NCI-H2196 treated with DMSO at 0.1 percent for 48 hours (cell line): ENCODE measurements at regions not wholly inside any gene's neighbourhood (a gene's known extent, or its start where the extent isn't known, plus 50 kb on each side); places are given as distances from the start of the nearest gene placed in this dataset.
"Not testable (repeated sequence)": the region's sequence is repeated elsewhere in the genome, so short reads cannot be mapped to it uniquely, and the experiment has no call there.

Experiments used
- DNase-seq: peaks from one replicate; lab custom pipeline; 2025; ENCODE audit not compliant: unreplicated experiment; lab: John Stamatoyannopoulos, UW

DNA sequence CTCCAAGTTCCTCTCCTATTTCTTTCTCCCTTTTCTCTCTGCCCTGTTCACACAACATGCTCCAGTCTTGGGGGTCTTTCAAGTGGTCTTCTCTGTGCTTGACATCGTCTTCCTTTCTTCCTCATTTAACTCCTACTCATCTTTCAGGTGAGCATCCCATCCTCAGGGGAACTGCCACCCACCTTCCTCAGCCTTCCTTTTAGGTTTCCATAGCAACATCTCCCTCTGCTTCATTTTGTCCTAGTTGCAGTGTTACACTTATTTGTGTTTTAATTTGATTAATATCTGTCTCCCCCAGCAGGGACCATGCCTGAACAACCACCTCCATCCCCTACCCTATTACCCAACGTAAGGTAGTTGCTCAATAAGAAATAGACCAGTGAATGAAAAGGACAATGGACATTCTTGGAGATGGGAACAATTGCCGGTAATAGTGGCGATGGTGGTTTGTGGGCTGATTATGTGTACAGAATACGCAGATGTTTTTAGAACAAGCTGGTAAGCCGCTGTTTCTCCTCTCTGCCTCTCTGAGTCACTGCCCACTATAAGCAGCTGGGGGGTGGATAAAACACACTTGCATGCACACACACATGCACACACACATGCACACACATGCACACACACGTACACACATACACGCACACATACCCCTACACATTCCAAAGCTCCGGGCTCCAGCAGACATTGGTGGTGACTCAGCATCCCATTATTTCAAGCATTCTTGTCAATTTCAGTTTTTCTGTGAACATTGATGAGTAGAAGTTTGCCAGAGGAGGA, 251.6 kb downstream of the GATA3 start:
- no peak for DNase-seq

DNA sequence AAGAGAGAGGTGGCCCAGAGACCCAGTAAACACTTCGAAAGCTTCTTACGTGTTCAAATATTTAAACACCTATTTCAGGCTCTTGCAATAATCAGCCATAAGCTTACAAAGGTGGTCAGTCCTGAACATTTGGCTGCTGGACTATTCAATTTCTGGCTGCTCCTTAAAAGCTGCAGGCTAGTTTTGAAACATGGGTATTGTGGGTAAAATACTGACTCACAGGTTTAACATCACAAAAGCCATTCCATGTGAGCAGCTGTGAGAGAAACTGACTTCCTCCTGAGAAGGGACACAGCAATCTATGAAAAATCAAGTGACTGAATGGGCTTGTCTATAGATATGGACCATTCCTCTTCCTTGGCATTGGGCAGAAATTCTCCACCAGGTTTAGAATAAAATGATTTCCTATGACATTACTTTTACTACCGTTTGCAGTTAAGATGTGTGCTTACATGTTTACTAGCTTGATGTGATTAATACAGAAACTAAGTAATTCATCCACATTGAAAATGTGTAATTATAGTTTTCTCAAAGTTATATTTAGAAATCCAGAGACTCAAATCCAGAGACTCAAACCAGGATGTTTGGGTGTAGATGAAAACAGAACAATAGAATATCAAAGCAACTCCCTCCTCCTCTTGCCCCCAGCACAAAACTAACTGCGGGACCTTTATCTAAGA, 252.3 kb downstream of the GATA3 start:
- DNase-seq: no peak

DNA sequence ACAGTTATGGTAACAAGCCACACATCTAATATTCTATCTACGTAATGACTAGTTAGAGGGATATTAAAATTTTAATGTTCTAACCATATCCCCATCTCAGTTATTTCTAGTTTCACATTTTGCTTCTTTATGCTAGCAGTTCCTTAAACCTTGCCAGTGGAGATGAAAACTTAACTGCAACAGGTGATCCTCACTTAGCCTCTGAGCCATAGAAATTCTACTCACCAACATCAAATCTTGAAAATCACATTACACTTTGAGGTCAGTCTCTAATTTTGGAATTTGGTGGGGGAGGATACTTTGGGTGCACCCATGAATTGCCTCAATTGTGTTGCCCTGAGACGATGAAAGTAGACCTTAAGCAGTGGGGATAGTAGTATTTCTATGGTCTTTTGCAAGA, 256.4 kb downstream of the GATA3 start:
- no peak for DNase-seq

DNA sequence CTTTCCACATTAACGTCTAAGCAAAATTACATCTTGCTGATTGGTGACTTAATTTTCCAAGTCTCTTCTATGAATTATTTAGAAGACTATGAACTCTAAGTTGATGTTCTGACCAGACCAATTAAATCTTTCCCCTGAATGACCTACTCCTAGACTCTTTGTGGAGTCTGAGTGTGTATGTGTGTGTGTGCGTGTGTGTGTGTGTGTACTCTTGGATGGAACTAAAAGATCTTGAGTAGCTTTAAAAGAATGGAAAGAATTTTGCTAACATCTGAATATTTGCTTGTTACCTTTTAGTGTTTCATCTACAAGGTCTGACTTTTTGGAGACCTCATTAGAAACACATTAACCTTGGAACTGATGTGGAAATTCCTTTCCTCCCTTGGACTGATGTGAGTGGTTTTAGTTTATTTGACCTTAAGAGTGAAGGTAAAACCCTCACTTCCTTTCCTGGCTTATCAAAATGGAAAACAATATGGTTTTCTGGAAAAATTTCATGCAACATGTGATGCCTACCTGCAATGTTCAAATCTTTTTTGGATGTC, 257.1 kb downstream of the GATA3 start:
- no peak for DNase-seq

DNA sequence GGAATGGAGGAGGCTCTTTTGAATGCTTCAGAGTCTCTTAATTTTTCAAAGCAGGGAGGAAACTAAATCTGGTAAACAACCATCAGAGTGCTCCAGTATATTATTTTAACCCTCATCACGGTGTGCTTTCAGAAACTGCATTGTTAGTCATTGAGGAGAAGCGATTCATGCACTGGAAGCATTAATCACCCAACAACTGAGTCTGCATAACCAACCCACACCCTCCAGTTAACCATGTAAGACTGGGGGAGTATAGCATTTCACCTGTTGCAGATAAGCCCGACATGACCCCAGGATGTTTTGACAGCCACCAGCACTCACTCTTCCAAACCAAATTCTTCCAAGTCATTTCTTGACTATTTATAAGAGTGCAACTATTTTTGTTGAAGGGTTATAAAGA, 257.6 kb downstream of the GATA3 start:
- no peak for DNase-seq

- DNase-seq: no peak
Observed at GRCh38 chr10:8312781-8313180, 258.3 kb downstream of the GATA3 start.

GRCh38 chr10:8314486-8314885, 260.0 kb downstream of the GATA3 start:
- DNase-seq: no peak

DNA sequence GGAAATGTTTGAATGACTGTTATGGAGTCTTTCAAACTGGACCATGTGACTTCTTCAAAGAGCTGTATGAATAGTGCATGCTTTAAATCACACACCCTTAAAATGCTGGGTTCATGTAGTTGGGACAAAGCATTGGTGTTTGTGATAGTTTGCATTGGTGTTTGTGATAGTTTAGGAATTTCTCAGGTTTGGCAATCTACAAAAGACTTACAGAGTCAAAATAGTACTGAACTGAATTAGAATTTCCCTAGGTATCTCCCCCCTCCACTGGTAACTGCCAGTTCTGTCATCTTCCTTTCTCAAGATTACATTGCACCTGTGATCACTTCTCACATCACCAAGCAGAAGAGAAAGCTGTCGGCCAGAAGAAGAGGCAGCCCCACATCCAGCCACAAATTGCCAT, 261.1 kb downstream of the GATA3 start:
- no peak for DNase-seq

GRCh38 chr10:8316284-8316683, 261.8 kb downstream of the GATA3 start:
- DNase-seq: no peak

GRCh38 chr10:8318429-8318828, 263.9 kb downstream of the GATA3 start:
- not testable (repeated sequence) for DNase-seq

GRCh38 chr10:8318956-8319355, 264.5 kb downstream of the GATA3 start:
- DNase-seq: no peak

GRCh38 chr10:8319704-8320103, 265.2 kb downstream of the GATA3 start:
- DNase-seq: no peak

- peak; percentile 21 for DNase-seq
Observed at GRCh38 chr10:8321990-8322389, 267.5 kb downstream of the GATA3 start.

GRCh38 chr10:8323428-8324054, 269.1 kb downstream of the GATA3 start:
- DNase-seq: no peak

GRCh38 chr10:8325024-8325980, 270.8 kb downstream of the GATA3 start:
- DNase-seq: no peak

DNA sequence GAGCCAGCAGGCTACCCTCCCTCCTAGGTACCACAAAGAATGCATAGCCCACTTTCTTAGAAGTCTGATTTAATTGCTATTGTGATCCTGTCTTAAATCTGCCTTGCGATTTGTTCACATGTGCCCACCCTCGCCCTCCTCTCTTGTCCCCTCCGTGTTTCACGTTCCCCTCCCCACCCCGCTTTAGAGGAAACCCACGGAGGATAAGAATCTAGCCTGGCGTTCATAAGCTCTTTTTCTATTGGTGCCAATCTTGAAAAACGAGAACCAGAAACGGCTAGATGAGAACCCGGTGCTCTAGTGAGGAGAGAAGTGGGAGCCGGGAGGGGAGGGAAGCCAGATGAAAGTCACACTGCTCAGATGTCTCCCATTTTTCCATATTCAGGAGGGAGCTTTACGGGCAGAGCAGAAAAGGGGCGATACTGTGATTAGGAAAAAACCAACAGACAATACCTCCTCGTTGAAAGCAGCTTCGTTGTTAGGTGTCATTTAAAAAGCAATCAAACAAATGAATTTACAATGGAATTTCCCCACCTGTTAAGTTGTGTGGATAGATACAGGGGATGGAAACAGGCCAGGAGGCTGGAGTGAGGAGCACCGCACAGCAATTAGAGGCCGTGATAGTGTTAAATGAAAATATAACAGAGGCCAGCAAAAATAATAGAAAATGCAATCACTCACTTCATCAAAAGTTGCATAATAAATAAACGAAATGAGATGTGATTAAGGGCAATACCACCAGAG, 272.1 kb downstream of the GATA3 start:
- DNase-seq: no peak

DNA sequence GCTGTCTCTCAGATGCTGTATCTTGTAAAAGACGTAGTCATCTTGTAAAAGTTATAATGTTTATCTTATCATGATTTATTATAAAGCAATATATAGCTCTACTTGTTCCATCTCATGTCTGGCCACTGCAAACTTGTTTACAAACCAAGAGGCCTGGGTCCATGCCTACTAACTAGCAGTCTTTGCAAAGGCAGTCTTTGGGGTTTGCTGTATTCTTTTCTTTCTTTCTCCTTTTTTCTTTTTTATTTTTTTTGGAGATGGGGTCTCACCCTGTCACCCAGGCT, 272.6 kb downstream of the GATA3 start:
- DNase-seq: no peak

GRCh38 chr10:8331387-8331786, 276.9 kb downstream of the GATA3 start:
- DNase-seq: no peak

DNA sequence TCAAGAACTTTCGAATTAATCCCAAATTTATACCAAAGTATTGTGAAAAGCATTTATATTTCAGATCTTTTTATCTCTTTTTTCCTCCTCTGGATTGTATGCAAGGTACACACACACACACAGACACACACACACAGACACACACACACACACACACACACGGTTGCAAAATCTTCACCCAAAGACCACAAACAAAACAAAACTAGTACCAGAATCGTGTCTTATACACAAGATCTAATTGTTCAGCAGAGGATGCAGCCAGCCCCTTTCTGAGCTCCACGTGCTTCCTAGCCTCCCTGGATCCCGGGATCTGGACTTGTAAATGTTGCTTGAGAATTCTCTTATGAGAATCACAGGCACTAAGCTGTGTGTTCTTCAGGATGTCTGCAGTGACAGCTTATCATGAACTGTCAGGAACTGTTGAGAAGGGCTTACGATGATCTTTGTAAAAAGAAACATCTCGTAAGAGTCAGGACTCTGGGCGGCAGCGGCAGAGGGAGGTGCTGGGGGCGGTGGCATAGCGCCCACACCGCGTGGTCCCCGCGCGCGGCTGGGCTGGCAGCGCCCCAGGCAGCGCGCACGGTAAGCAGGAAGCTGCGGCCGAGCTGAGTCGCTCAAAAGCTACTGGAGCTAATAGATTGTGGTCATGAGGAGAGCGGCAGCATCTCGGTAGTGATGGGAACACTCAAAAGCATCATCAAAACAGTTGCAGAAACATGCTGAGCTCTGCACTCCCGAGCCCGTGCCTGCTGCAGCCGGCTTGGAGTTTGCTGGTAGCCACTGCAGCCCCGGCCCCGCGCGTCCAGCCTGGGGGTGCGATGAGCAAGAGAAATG, 277.6 kb downstream of the GATA3 start:
- DNase-seq: no peak

DNA sequence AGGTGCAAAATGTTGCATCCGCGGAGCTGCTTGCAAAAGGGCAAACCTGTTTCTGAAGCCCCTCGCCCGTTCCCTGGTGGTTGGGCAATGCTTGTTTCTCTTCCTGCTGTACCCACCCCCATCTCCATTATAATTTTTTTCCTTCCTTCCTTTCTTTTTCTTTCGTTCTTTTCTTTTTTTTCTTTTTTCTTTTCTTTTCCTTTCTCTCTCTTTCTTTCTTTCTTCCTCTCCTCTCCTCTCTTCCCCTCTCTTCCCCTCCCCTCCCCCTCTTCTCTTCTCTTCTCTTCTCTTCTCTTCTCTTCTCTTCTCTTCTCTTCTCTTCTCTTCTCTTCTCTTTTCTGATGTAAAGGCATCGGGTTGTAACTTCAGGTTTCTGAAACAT, 278.2 kb downstream of the GATA3 start:
- DNase-seq: no peak
